Endothelial cell of hepatic sinusoid (primary cell): ENCODE measurements at regions not wholly inside any gene's neighbourhood (a gene's known extent, or its start where the extent isn't known, plus 50 kb on each side); places are given as distances from the start of the nearest gene placed in this dataset.

ENCODE experiments used
- in situ Hi-C: cut with HindIII; loops from 2 replicates; pipeline ENCODE4 v1.10.0; 2017; ENCODE audit warnings: low sequenced_read_pairs

GRCh38 chr14:27075503-27075902, 477.7 kb upstream of the NOVA1 start:
- in situ Hi-C loops, result no loop called here

DNA sequence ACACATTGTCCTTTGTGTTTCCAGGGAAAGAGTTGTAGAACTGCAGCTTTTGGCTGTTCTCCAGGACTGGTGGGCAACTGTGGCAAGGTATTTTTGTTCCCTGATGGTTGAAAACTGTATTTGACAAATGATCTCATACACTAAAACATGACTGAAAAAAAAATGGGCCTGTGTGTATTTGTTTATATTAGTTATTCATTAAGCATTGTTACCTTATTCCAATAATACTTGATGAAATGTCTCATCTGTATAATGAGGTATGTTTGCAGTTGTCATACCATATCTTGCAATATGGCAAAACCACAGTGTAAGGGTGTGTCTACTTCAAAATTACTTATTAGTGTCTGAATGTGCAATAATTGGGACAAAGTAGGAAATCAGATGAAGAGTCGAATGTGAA, 479.4 kb upstream of the NOVA1 start:
- in situ Hi-C loops, result no loop called here

DNA sequence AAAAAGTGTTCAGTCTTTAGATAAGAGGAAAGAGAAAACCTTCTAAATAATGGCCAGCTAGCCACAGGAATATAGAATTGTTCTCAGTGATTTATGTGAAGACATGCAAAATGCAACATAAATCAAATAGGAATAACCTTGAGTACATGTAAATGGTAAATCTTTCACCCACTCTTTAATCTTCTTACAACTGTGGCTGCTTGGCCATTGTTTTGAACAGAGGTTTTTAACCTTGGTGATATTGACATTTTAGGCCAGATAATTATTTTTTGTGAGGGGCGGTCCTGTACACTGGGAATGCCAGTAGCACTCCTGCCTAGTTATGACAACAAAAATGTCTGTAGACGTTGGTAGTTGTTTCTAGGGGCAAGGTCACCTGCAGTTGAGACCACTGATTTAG, 479.9 kb upstream of the NOVA1 start:
- in situ Hi-C loops, result no loop called here

GRCh38 chr14:27078191-27078590, 480.4 kb upstream of the NOVA1 start:
- in situ Hi-C loops, result no loop called here

DNA sequence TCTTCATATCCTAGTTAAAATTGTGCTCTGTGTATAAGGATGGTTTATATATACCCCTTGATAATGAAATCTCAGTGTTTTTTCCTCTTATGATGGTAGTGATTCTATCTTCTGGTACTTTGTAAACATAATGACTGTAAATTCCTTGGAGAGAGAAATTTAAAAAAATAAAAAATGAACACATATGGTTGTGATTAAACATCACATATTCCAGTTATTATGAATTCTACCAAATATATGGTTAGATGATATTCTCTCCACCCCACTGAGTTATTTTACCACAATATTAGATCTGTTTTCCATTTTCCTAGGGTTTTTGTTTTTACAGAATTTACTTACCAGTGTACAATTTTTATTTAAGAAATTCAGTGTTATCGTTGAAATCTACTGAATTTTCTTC, 481.9 kb upstream of the NOVA1 start:
- in situ Hi-C loops, result no loop called here

DNA sequence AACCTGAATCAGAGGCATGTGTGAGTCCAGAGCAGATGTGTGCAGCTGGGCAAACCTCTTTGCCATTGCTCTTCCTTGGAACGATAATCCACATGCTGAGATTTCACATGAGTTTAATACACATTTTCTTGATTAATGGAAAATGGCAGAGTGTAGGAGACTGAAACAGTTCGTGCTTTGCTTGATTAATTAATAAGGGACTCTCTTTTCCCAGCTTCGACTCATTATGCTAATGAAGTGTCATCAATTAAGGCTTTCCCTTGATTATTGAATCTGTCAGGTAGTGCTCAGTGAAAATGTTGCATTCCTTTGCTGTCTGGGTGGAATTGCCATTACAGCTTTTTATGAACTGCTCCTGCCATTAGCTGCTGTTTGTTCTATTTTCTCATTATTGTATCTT, 487.7 kb upstream of the NOVA1 start:
- in situ Hi-C loops, result loop anchor here (5.0 kb wide), 1 partner anchor 37 kb away; no protein-coding TSS in a partner anchor

DNA sequence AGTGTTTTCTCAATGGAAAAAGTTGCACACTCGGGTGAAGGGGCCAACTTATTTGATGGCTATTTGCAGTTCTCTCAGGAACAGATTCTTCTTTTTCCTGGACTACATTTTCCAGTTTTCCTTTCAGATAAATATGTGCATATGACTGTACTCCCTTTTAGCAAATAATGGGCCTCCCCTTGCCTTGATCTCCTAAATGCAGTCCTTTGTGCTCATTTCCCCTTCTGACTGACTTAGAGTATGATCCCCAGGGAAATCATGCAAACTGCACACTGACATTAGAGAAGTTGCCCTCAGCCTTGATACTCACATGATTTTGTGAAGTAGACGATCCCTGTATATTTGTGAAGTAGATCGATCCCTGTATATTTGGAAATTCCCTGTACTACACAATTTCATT, 492.9 kb upstream of the NOVA1 start:
- in situ Hi-C loops, result no loop called here

DNA sequence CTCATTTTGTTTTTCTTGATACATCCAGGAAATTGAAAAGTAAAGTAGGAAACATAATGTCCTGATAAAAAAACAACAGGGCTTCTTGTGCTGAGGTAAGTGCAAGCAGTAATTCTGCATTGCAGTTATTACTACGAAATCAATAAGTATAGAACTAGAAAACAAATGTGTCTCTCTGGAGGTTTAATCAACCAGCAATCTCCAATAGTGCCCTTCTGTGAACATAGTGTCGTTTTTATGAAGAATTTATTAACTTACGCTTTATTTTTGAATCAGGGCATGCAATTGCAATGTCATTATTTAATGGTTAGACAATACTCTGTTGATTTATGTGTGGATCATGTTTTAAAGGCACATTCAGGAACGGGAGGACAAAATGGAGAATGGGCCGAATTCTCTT, 494.1 kb upstream of the NOVA1 start:
- in situ Hi-C loops, result no loop called here

DNA sequence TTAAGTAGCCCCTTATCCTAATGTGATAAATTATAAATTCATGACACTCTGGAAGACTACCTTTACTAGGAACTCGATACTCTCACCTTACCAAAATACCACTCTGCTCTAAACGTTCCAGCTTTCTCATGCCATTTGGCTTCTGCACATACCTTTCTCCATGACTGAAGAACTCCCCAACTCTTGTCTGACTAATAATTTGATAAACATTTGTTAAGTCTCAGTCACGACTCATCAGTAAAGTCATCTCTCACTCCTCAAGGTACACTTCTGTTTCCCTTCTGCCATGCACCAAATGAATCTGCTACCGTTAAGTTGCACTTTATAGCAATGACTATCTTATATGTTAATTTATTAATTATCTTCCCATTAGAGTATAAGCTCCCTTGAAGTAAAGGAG, 498.3 kb upstream of the NOVA1 start:
- in situ Hi-C loops, result no loop called here

- in situ Hi-C loops, result no loop called here
These were observed 500.6 kb upstream of the NOVA1 start for GRCh38 chr14:27098451-27098850.

DNA sequence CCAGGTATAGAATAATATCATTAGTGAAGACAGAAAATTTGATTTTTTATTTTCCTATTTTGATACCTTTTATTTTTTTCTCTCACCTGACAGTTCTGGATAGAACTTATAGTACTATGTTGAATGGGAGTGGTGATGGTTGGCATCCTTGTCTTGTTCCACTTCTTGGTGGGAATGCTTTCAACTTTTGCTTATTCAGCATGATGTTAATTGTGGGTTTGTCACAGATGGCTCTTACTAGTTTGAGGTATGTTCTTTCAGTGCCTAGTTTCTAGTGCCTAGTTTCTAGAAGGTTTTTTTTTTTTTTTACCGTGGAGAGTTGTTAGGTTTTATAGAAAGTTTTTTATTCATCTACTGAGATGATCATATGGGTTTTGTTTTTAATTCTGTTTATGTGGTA, 516.3 kb upstream of the NOVA1 start:
- in situ Hi-C loops, result no loop called here

GRCh38 chr14:27123162-27123561, 525.3 kb upstream of the NOVA1 start:
- in situ Hi-C loops, result loop anchor here (5.0 kb wide), 1 partner anchor 36 kb away; no protein-coding TSS in a partner anchor

- in situ Hi-C loops, result no loop called here
These were observed 530.0 kb upstream of the NOVA1 start for GRCh38 chr14:27127838-27128237.

GRCh38 chr14:27134200-27134599, 536.4 kb upstream of the NOVA1 start:
- in situ Hi-C loops, result no loop called here

- in situ Hi-C loops, result no loop called here
These were observed 547.3 kb upstream of the NOVA1 start for GRCh38 chr14:27145170-27145569.

DNA sequence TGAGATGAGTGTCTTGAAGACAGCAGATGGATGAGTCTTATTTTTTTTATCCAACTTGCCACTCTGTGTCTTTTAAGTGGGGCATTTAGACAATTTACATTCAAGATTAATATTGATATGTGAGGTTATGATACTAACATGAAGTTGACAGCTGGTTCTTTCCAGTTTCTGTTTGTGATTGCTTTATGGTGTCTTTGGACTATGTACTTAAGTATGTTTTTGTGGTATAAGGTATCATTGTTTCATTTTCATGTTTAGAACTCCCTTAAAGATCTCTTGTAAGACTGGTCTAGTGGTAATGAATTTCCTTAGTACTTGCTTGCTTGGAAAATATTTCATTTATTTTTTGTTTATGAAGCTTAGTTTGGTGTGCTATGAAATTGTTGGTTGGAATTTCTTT, 550.3 kb upstream of the NOVA1 start:
- in situ Hi-C loops, result no loop called here

DNA sequence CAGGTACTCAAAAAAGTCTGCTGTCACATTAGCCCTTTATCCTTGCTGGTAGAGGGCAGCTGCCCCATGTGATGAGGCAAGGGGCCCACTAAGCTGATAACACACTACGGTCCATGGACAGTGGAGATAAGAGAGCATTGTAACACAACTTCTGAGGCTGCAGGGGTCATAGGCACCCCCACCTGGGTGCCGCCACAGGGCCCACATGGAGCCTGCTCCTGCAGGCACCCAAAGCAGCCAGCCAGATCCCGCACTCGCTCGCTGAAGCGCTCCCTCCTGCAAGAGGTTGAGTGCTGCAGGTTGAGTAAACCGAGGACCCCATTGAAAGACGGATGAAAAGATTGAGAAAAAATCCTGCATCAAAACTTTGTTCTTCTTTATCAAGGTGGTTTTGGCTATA, 566.3 kb upstream of the NOVA1 start:
- in situ Hi-C loops, result no loop called here

DNA sequence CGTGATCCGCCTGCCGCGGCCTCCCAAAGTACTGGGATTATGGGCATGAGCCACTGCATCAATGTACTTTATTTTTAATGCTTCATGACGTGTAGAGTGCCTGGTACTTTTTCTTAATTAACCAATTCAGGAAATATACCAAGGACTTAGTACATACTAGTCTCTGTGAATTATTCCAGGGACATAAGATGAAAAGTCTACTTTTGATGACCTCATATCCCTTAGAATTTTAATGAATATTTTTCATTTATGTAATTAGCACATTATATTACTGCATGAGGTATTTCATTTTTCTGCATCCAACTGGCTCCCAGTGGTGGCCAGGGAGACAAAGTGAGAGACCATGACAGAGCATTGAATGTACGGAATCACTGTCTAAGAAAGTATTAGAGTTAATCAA, 577.7 kb upstream of the NOVA1 start:
- in situ Hi-C loops, result no loop called here

- in situ Hi-C loops, result no loop called here
These were observed 583.5 kb upstream of the NOVA1 start for GRCh38 chr14:27181333-27181732.

DNA sequence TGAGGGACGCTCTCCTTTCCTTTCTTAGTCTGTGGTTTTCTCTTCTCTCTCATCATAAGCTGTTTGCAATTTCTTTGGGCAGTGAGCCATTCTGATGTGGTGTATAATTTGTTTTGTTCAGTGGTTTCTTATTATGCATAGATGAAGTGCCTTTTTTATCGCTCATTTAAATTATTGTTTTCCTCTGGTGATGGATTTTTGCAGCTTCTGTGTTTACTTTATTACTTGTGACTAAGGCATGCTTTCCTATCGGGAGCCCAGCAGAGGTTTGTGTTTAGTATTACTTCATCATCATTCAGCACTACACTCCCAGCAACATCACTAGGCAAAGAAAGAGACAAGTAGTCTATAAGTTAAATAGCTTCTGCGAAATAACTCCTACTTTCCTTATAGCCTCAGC, 586.6 kb upstream of the NOVA1 start:
- in situ Hi-C loops, result no loop called here

GRCh38 chr14:27186048-27186447, 588.2 kb upstream of the NOVA1 start:
- in situ Hi-C loops, result no loop called here

- in situ Hi-C loops, result no loop called here
These were observed 589.3 kb upstream of the NOVA1 start for GRCh38 chr14:27187136-27187535.

- in situ Hi-C loops, result no loop called here
These were observed 592.5 kb upstream of the NOVA1 start for GRCh38 chr14:27190296-27190695.

GRCh38 chr14:27199272-27199671, 601.4 kb upstream of the NOVA1 start:
- in situ Hi-C loops, result no loop called here
